Muscle layer of colon (tissue), 2 donors: ENCODE measurements at regions not wholly inside any gene's neighbourhood (a gene's known extent, or its start where the extent isn't known, plus 50 kb on each side); places are given as distances from the start of the nearest gene placed in this dataset.

ENCODE experiments used
- H3K27ac ChIP-seq: one replicate; pipeline ENCODE4 v1.7.0; 2013; ENCODE audit warnings: low read depth, mild to moderate bottlenecking, low read length, moderate library complexity
- H3K27me3 ChIP-seq, 2 donors: one replicate each; pipeline ENCODE4 v1.7.0; 2013; ENCODE audit warnings: low read length in 2 of 2, mild to moderate bottlenecking in 2 of 2; ENCODE audit not compliant: insufficient read depth in 2 of 2, control insufficient read depth in 1 of 2
- H3K36me3 ChIP-seq: one replicate; pipeline ENCODE4 v1.7.0; 2013; ENCODE audit warnings: mild to moderate bottlenecking, low read length; ENCODE audit not compliant: insufficient read depth
- H3K4me1 ChIP-seq: one replicate; pipeline ENCODE4 v1.7.0; 2013; ENCODE audit warnings: mild to moderate bottlenecking, low read length; ENCODE audit not compliant: insufficient read depth
- H3K4me3 ChIP-seq, 2 donors: one replicate each; pipeline ENCODE4 v1.7.0; 2013; ENCODE audit warnings: low read length in 2 of 2, low read depth in 1 of 2, mild to moderate bottlenecking in 1 of 2, moderate library complexity in 1 of 2
- H3K9ac ChIP-seq: one replicate; pipeline ENCODE4 v1.7.0; 2013; ENCODE audit warnings: low read length
- H3K9me3 ChIP-seq: one replicate; pipeline ENCODE4 v1.7.0; 2013; ENCODE audit warnings: mild to moderate bottlenecking, low read length
- donor health status: abdominal sarcoma.
- donor health status: Adenocarcinoma of cecum.

GRCh38 chr3:107061466-107061865, 315.8 kb upstream of the CCDC54 start:
- peaks cover 15% of the 10 kb centered on the region for H3K4me1 ChIP-seq
- H3K4me3 ChIP-seq: no peak overlapping the region
- no peak overlapping the region for H3K9ac ChIP-seq
- no peaks in the 10 kb centered on the region for H3K27me3 ChIP-seq
- H3K27ac ChIP-seq: no peak overlapping the region
- no peaks in the 10 kb centered on the region for H3K36me3 ChIP-seq
- H3K9me3 ChIP-seq: no peaks in the 10 kb centered on the region

GRCh38 chr3:107062310-107062709, 314.9 kb upstream of the CCDC54 start:
- Histone ChIP-seq H3K9ac (no peak overlapping the region), H3K4me3 (no peak overlapping the region), H3K4me1 (peaks cover 15% of the 10 kb centered on the region), H3K9me3 (no peaks in the 10 kb centered on the region), H3K36me3 (no peaks in the 10 kb centered on the region), H3K27me3 (no peaks in the 10 kb centered on the region), H3K27ac (no peak overlapping the region)

DNA sequence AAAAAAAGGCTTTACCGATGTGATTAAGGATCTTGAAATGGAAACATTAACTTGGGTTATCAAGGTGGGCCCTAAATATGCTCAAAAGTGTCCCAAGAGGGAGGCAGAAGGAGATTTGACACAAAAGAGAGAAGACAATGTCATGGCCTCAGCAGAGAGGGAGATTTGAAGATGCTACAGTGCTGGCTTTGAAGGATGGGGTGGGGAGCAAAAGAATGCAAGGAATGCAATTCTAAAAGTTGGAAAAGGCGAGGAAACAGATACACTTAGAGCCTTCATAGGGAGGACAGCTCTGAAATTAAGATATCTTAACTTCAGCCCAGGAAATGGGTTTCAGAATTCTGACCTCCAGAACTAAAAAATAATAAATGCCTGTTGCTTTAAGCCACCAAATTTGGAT, 314.5 kb upstream of the CCDC54 start:
- Histone ChIP-seq H3K4me1 (peaks cover 15% of the 10 kb centered on the region), H3K9me3 (no peaks in the 10 kb centered on the region), H3K4me3 (no peak overlapping the region), H3K36me3 (no peaks in the 10 kb centered on the region), H3K9ac (no peak overlapping the region), H3K27me3 (no peaks in the 10 kb centered on the region), H3K27ac (no peak overlapping the region)

DNA sequence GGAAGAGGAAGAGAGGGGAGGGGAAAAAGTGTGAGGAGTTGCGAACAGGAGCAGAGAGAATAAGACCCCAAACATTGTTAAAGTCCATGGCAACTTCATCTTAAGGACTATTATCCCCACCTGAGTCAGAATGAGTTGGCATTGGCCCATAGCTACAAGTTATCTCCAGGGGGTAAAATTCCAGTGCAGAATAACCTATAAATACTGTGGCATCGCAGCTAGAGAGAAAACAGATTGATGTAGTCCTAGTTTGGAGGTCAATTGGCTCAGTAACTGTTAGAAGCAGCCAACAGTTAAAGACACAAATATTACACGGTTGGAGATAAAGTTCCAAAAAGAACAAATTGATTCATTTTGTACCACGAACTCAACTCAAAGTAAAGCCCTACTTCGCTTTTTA, 313.9 kb upstream of the CCDC54 start:
- Histone ChIP-seq H3K9me3 (no peaks in the 10 kb centered on the region), H3K9ac (no peak overlapping the region), H3K27me3 (no peaks in the 10 kb centered on the region), H3K4me1 (peaks cover 15% of the 10 kb centered on the region), H3K36me3 (no peaks in the 10 kb centered on the region), H3K4me3 (no peak overlapping the region), H3K27ac (no peak overlapping the region)

DNA sequence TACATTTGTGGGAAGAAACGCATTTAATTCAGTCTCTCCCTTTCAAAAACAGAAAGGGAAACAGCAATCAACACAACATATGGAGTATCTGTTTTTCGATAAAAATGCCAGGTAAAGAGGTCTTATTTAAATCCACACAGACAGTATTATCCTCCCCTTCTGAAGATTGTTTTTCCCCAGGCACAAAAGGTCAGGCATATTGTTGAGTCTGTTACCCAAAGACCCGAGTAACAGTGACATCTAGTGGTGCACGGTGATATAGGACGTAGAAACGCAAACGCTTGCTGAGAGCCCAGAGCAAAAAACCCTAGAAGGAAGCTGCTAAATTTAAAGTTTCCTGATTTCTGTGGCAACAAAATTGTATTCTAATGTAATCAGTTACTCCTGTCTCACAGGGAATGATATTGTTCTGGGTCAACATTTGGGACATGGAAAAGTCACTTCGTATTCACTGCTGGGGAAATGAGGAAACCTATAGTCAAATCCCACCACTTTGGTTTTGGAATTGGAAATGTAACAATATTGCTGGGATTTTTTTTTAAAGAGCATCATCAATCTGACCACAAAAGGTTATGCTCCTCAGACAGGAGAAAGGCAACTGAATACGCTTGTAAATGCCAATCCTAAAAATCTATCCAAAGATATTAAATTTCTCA, 312.7 kb upstream of the CCDC54 start:
- no peaks in the 10 kb centered on the region for H3K9me3 ChIP-seq
- H3K9ac ChIP-seq: no peak overlapping the region
- H3K27ac ChIP-seq: no peak overlapping the region
- no peaks in the 10 kb centered on the region for H3K36me3 ChIP-seq
- H3K4me3 ChIP-seq: no peak overlapping the region
- H3K27me3 ChIP-seq: no peaks in the 10 kb centered on the region
- H3K4me1 ChIP-seq: peaks cover 15% of the 10 kb centered on the region

- Histone ChIP-seq H3K9ac (no peak overlapping the region), H3K27ac (no peak overlapping the region), H3K9me3 (no peaks in the 10 kb centered on the region), H3K36me3 (no peaks in the 10 kb centered on the region), H3K4me3 (no peak overlapping the region), H3K4me1 (peaks cover 15% of the 10 kb centered on the region), H3K27me3 (no peaks in the 10 kb centered on the region)
Observed at GRCh38 chr3:107065094-107065861, 312.0 kb upstream of the CCDC54 start.

- Histone ChIP-seq H3K4me1 (peaks cover 15% of the 10 kb centered on the region), H3K27ac (no peak overlapping the region), H3K36me3 (no peaks in the 10 kb centered on the region), H3K4me3 (no peak overlapping the region), H3K27me3 (no peaks in the 10 kb centered on the region), H3K9ac (no peak overlapping the region), H3K9me3 (no peaks in the 10 kb centered on the region)
Observed at GRCh38 chr3:107067421-107067820, 309.8 kb upstream of the CCDC54 start.

GRCh38 chr3:107068980-107069379, 308.3 kb upstream of the CCDC54 start:
- Histone ChIP-seq H3K9ac (no peak overlapping the region), H3K27me3 (no peaks in the 10 kb centered on the region), H3K4me3 (no peak overlapping the region), H3K4me1 (peaks cover 8% of the 10 kb centered on the region), H3K36me3 (no peaks in the 10 kb centered on the region), H3K27ac (no peak overlapping the region), H3K9me3 (no peaks in the 10 kb centered on the region)

DNA sequence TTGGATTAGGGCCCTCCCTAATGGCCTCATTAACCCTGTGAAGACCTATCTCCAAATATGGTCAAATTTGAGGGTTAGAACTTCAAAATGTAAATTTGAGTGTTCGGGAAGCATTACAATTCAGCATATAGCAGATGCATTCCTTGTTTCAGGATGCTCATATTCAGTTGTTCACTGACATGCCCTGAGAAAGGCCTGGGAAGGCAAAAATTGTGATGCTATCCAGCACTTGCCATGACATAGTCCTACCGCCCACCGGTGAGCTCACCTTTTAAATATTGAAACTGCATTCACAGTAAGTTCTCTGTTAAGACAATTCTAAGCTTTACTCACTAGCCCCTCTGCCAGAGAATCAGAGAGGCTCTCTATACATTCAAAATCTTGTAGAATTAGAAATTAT, 300.3 kb upstream of the CCDC54 start:
- Histone ChIP-seq H3K27me3 (no peaks in the 10 kb centered on the region), H3K27ac (no peak overlapping the region), H3K4me3 (no peak overlapping the region), H3K4me1 (no peaks in the 10 kb centered on the region), H3K9me3 (no peaks in the 10 kb centered on the region), H3K9ac (no peak overlapping the region), H3K36me3 (no peaks in the 10 kb centered on the region)

DNA sequence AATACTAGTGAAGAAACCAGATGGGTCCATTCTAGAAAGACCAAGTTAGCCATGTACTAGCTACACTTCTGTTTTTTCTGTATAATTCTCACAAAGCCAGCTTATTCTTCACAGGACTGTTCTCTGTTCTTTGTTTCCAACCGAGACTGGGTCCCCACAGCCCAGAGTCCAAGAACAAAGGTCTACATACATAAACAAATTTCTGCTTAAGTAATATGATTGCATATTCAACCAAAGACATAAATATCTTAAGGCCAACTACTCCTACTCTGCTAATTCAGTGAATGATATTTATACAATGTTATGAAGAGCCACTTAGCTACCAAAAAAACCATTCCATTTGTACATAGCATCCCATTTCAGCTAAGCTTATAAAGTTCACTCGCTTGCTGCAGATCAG, 299.8 kb upstream of the CCDC54 start:
- H3K9ac ChIP-seq: no peak overlapping the region
- no peaks in the 10 kb centered on the region for H3K4me1 ChIP-seq
- H3K4me3 ChIP-seq: no peak overlapping the region
- H3K36me3 ChIP-seq: no peaks in the 10 kb centered on the region
- H3K27me3 ChIP-seq: no peaks in the 10 kb centered on the region
- H3K27ac ChIP-seq: no peak overlapping the region
- no peaks in the 10 kb centered on the region for H3K9me3 ChIP-seq

DNA sequence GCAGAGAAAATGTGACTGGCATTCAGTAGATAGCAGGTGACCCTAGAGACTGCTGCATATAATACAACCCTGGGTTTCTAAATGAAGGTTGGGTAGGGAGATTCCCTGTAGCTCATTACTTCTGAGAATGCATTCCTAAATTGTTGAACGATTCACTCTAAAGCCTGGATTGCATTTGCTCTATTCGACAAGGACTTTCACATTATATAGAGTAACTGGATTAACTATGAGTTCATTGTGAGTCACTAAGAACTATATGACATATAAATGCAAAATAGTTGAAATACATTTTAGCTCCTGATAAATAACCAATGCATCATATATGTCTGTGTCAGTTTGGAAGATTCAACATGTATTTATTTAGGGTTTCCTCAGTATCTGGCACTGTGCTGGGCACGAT, 294.7 kb upstream of the CCDC54 start:
- Histone ChIP-seq H3K9ac (no peak overlapping the region), H3K4me3 (no peak overlapping the region), H3K27me3 (no peaks in the 10 kb centered on the region), H3K4me1 (no peaks in the 10 kb centered on the region), H3K36me3 (no peaks in the 10 kb centered on the region), H3K9me3 (no peaks in the 10 kb centered on the region), H3K27ac (no peak overlapping the region)

DNA sequence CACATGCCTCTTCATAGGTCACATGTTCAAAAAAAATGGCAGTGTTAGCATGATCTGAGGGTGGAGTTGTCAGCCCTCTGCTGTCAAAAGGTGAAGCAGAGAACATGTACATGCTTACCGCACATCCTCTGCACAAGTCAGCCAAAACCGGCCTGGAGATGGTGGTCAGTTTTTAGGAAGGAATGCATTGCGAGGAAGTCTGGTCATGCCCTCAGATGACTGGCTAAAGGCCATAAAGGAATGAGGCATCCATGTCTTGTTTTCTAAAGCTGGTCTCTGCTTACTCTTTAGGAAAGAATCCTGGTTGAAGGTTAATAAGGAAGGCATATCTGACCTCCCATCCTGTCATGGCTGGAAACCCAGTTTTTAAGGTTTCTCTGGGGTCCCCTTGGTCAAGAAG, 292.0 kb upstream of the CCDC54 start:
- Histone ChIP-seq H3K27me3 (no peaks in the 10 kb centered on the region), H3K27ac (no peak overlapping the region), H3K9ac (no peak overlapping the region), H3K36me3 (no peaks in the 10 kb centered on the region), H3K4me1 (no peaks in the 10 kb centered on the region), H3K4me3 (no peak overlapping the region), H3K9me3 (no peaks in the 10 kb centered on the region)
